ENCODE measurements at regions not wholly inside any gene's neighbourhood (a gene's known extent, or its start where the extent isn't known, plus 50 kb on each side); places are given as distances from the start of the nearest gene placed in this dataset.
"Not testable (repeated sequence)": the region's sequence is repeated elsewhere in the genome, so short reads cannot be mapped to it uniquely, and the experiment has no call there.

- not testable (repeated sequence) for TF ChIP-seq CTCF, POLR2A (IDR thresholded peaks at IDR 0.05)
Measured at GRCh38 chr5:125487652-125488051, 741.2 kb upstream of the ZNF608 start.
